ENCODE measurements at regions not wholly inside any gene's neighbourhood (a gene's known extent, or its start where the extent isn't known, plus 50 kb on each side); places are given as distances from the start of the nearest gene placed in this dataset.

DNA sequence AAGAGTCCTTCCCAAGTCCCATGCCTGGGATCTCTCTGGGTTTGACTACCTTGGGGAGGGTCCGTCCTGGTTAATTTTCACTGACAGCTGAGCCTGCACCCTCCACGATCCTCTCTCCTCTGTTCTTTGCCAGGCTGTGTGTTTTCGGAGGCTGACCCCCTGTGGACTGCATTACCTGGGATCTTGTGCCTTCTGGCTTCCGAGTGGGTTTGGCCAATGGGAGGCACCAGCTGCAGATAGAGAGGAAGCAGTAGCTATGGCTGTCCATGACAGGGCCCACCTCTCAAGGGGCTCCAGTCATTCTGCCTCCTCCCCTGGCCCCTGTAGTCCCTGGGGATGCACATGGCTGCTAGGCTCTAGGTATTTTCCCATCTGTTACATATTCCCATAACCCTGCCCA is 285.0 kb downstream of the DMRT2 start (continued):
- TF ChIP-seq, protein P1, sequence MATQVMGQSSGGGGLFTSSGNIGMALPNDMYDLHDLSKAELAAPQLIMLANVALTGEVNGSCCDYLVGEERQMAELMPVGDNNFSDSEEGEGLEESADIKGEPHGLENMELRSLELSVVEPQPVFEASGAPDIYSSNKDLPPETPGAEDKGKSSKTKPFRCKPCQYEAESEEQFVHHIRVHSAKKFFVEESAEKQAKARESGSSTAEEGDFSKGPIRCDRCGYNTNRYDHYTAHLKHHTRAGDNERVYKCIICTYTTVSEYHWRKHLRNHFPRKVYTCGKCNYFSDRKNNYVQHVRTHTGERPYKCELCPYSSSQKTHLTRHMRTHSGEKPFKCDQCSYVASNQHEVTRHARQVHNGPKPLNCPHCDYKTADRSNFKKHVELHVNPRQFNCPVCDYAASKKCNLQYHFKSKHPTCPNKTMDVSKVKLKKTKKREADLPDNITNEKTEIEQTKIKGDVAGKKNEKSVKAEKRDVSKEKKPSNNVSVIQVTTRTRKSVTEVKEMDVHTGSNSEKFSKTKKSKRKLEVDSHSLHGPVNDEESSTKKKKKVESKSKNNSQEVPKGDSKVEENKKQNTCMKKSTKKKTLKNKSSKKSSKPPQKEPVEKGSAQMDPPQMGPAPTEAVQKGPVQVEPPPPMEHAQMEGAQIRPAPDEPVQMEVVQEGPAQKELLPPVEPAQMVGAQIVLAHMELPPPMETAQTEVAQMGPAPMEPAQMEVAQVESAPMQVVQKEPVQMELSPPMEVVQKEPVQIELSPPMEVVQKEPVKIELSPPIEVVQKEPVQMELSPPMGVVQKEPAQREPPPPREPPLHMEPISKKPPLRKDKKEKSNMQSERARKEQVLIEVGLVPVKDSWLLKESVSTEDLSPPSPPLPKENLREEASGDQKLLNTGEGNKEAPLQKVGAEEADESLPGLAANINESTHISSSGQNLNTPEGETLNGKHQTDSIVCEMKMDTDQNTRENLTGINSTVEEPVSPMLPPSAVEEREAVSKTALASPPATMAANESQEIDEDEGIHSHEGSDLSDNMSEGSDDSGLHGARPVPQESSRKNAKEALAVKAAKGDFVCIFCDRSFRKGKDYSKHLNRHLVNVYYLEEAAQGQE (IDR thresholded peaks at IDR 0.05; ENCODE audit: low read depth), result no peak
- TF ChIP-seq, protein P2, sequence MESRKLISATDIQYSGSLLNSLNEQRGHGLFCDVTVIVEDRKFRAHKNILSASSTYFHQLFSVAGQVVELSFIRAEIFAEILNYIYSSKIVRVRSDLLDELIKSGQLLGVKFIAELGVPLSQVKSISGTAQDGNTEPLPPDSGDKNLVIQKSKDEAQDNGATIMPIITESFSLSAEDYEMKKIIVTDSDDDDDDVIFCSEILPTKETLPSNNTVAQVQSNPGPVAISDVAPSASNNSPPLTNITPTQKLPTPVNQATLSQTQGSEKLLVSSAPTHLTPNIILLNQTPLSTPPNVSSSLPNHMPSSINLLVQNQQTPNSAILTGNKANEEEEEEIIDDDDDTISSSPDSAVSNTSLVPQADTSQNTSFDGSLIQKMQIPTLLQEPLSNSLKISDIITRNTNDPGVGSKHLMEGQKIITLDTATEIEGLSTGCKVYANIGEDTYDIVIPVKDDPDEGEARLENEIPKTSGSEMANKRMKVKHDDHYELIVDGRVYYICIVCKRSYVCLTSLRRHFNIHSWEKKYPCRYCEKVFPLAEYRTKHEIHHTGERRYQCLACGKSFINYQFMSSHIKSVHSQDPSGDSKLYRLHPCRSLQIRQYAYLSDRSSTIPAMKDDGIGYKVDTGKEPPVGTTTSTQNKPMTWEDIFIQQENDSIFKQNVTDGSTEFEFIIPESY (IDR thresholded peaks at IDR 0.05; ENCODE audit: extremely low read depth, insufficient replicate concordance, low read length), result no peak
- TF ChIP-seq EZH2phosphoT487 (IDR thresholded peaks at IDR 0.05; ENCODE audit: borderline replicate concordance) (no peak), JUND (IDR thresholded peaks at IDR 0.05) (no peak), ZFX (IDR thresholded peaks at IDR 0.05) (no peak), SP1 (IDR thresholded peaks at IDR 0.05; ENCODE audit: low read depth) (no peak), MAX (IDR thresholded peaks at IDR 0.05) (no peak), CEBPB (IDR thresholded peaks at IDR 0.05; ENCODE audit: low read depth) (no peak), EGR1 (IDR thresholded peaks at IDR 0.05; ENCODE audit: low read depth) (no peak), CBX3 (IDR thresholded peaks at IDR 0.05; ENCODE audit: low read depth) (no peak)
- TF ChIP-seq, protein P3, sequence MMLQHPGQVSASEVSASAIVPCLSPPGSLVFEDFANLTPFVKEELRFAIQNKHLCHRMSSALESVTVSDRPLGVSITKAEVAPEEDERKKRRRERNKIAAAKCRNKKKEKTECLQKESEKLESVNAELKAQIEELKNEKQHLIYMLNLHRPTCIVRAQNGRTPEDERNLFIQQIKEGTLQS (IDR thresholded peaks at IDR 0.05), result no peak

All from HCT116 (cell line).